Left ventricle myocardium inferior (tissue), 1 donor: ENCODE measurements at regions not wholly inside any gene's neighbourhood (a gene's known extent, or its start where the extent isn't known, plus 50 kb on each side); places are given as distances from the start of the nearest gene placed in this dataset.

Source experiments
- DNase-seq: peaks from one replicate; pipeline ENCODE4 v3.0.0-alpha.2; 2020
- H3K27ac ChIP-seq: fragments of 200-600 bp; replicated peaks from 2 replicates; pipeline ENCODE4 v1.8.0; 2021
- H3K27me3 ChIP-seq: fragments of 200-600 bp; 2 replicates; pipeline ENCODE4 v1.8.0; 2021; ENCODE audit warnings: low read depth
- H3K36me3 ChIP-seq: fragments of 200-600 bp; 2 replicates; pipeline ENCODE4 v1.8.0; 2021
- H3K4me1 ChIP-seq: fragments of 200-600 bp; 2 replicates; pipeline ENCODE4 v1.8.0; 2021
- H3K4me3 ChIP-seq: fragments of 200-600 bp; 2 replicates; pipeline ENCODE4 v1.8.0; 2021; ENCODE audit warnings: mild to moderate bottlenecking, moderate library complexity
- H3K9me3 ChIP-seq: fragments of 200-600 bp; replicated peaks from 2 replicates; pipeline ENCODE4 v1.8.0; 2021
- CTCF ChIP-seq: fragments of 200-600 bp; IDR thresholded peaks from 2 replicates; pipeline ENCODE4 v1.8.0; 2021; ENCODE audit warnings: antibody characterized with exemption, mild to moderate bottlenecking, borderline replicate concordance
- intact Hi-C: fragments of 100-400 bp; cut with micrococcal nuclease; formaldehyde crosslinking; loops from one replicate; pipeline ENCODE4 v1.11.0; 2022
- donor health status: DM: no; HTN: yes; CAD: no; lungs with severe emphysema.

- DNase-seq = no peak
- H3K27ac ChIP-seq = no peak overlapping the region
- intact Hi-C loops = no loop called here
- no peaks in the 10 kb centered on the region for H3K36me3 ChIP-seq
- no peak for TF ChIP-seq CTCF
- no peaks in the 10 kb centered on the region for H3K4me1 ChIP-seq
- H3K4me3 ChIP-seq = no peak overlapping the region
- H3K9me3 ChIP-seq = no peaks in the 10 kb centered on the region
- H3K27me3 ChIP-seq = no peaks in the 10 kb centered on the region
These were observed 623.8 kb upstream of the HTR2C start for GRCh38 chrX:113959912-113960626.

GRCh38 chrX:113956936-113957335 lies 627.0 kb upstream of the HTR2C start:
- no peak overlapping the region for H3K4me3 ChIP-seq
- H3K27ac ChIP-seq = no peak overlapping the region
- DNase-seq = no peak
- H3K4me1 ChIP-seq = no peaks in the 10 kb centered on the region
- H3K27me3 ChIP-seq = no peaks in the 10 kb centered on the region
- no peak for TF ChIP-seq CTCF
- intact Hi-C loops = no loop called here
- no peaks in the 10 kb centered on the region for H3K36me3 ChIP-seq
- no peaks in the 10 kb centered on the region for H3K9me3 ChIP-seq

GRCh38 chrX:113954297-113954696 lies 629.6 kb upstream of the HTR2C start:
- intact Hi-C loops = no loop called here
- H3K4me1 ChIP-seq = no peaks in the 10 kb centered on the region
- no peak overlapping the region for H3K4me3 ChIP-seq
- TF ChIP-seq CTCF = no peak
- H3K27me3 ChIP-seq = no peaks in the 10 kb centered on the region
- no peak overlapping the region for H3K27ac ChIP-seq
- H3K36me3 ChIP-seq = no peaks in the 10 kb centered on the region
- DNase-seq = no peak
- no peaks in the 10 kb centered on the region for H3K9me3 ChIP-seq

GRCh38 chrX:113950081-113950678 lies 633.7 kb upstream of the HTR2C start:
- no peak for TF ChIP-seq CTCF
- intact Hi-C loops = no loop called here
- no peaks in the 10 kb centered on the region for H3K4me1 ChIP-seq
- DNase-seq = no peak
- no peak overlapping the region for H3K27ac ChIP-seq
- H3K4me3 ChIP-seq = no peak overlapping the region
- no peaks in the 10 kb centered on the region for H3K9me3 ChIP-seq
- H3K27me3 ChIP-seq = no peaks in the 10 kb centered on the region
- H3K36me3 ChIP-seq = no peaks in the 10 kb centered on the region

- Histone ChIP-seq H3K9me3 (no peaks in the 10 kb centered on the region), H3K27me3 (no peaks in the 10 kb centered on the region), H3K36me3 (no peaks in the 10 kb centered on the region), H3K4me1 (no peaks in the 10 kb centered on the region), H3K27ac (no peak overlapping the region), H3K4me3 (no peak overlapping the region)
- intact Hi-C loops = no loop called here
- no peak for TF ChIP-seq CTCF
- no peak for DNase-seq
These were observed 636.3 kb upstream of the HTR2C start for GRCh38 chrX:113947548-113947947.
